Upper lobe of right lung (tissue), 1 donor: ENCODE measurements at regions not wholly inside any gene's neighbourhood (a gene's known extent, or its start where the extent isn't known, plus 50 kb on each side); places are given as distances from the start of the nearest gene placed in this dataset.
"Not testable (repeated sequence)": the region's sequence is repeated elsewhere in the genome, so short reads cannot be mapped to it uniquely, and the experiment has no call there.

Experiments used
- ATAC-seq: fragments of 200-7000 bp; cut with Tn5 transposase; one replicate; pipeline ENCODE4 v1.9.1; 2020; ENCODE audit warnings: mild to moderate bottlenecking, moderate library complexity
- DNase-seq: peaks from one replicate; pipeline ENCODE4 v3.0.0-alpha.2; 2020
- H3K27ac ChIP-seq: fragments of 200-600 bp; one replicate; pipeline ENCODE4 v1.8.0; 2022
- H3K27me3 ChIP-seq: fragments of 200-600 bp; one replicate; pipeline ENCODE4 v1.8.0; 2022; ENCODE audit warnings: mild to moderate bottlenecking
- H3K36me3 ChIP-seq: fragments of 200-600 bp; one replicate; pipeline ENCODE4 v1.8.0; 2022
- H3K4me1 ChIP-seq: fragments of 200-600 bp; one replicate; pipeline ENCODE4 v1.8.0; 2022
- H3K4me3 ChIP-seq: fragments of 200-600 bp; one replicate; pipeline ENCODE4 v1.8.0; 2022; ENCODE audit warnings: mild to moderate bottlenecking
- H3K9me3 ChIP-seq: fragments of 200-600 bp; one replicate; pipeline ENCODE4 v1.8.0; 2022
- intact Hi-C: fragments of 100-400 bp; cut with DNase I; formaldehyde crosslinking; loops from one replicate; pipeline ENCODE4 v1.11.0; 2022
- TF ChIP-seq, protein P1 (sequence below): fragments of 200-600 bp; IDR thresholded peaks from one replicate; pipeline ENCODE4 v1.8.0; 2022; ENCODE audit warnings: antibody characterized with exemption
- donor health status: DM: no; HTN: yes; CAD: no; lungs with severe emphysema.

DNA sequence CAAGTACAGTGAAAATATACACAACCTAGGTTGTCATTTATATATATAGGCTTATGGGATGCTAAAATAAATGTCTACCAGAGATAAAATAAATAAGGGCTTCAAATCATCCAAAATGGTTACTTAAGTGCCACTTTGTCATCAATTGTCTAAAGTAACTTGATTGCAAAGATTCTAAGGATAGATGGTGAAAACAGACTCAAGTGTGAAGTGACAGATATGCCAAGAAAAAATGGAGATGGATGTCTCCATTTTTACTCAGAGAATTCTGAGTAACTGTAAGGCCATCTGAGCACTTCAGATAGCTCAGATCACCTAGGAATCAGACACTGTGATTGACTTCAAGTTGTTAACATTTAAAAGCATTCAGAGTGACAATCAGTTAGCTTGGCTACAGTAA, 824.3 kb downstream of the PRELID2 start:
- ATAC-seq (no peak), DNase-seq (no peak)
- Histone ChIP-seq H3K9me3 (no peaks in the 10 kb centered on the region), H3K27ac (no peak overlapping the region), H3K4me3 (no peak overlapping the region), H3K27me3 (no peaks in the 10 kb centered on the region), H3K36me3 (no peaks in the 10 kb centered on the region), H3K4me1 (no peaks in the 10 kb centered on the region)
- TF ChIP-seq, protein P1, sequence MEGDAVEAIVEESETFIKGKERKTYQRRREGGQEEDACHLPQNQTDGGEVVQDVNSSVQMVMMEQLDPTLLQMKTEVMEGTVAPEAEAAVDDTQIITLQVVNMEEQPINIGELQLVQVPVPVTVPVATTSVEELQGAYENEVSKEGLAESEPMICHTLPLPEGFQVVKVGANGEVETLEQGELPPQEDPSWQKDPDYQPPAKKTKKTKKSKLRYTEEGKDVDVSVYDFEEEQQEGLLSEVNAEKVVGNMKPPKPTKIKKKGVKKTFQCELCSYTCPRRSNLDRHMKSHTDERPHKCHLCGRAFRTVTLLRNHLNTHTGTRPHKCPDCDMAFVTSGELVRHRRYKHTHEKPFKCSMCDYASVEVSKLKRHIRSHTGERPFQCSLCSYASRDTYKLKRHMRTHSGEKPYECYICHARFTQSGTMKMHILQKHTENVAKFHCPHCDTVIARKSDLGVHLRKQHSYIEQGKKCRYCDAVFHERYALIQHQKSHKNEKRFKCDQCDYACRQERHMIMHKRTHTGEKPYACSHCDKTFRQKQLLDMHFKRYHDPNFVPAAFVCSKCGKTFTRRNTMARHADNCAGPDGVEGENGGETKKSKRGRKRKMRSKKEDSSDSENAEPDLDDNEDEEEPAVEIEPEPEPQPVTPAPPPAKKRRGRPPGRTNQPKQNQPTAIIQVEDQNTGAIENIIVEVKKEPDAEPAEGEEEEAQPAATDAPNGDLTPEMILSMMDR: no peak
- intact Hi-C loops: no loop called here

DNA sequence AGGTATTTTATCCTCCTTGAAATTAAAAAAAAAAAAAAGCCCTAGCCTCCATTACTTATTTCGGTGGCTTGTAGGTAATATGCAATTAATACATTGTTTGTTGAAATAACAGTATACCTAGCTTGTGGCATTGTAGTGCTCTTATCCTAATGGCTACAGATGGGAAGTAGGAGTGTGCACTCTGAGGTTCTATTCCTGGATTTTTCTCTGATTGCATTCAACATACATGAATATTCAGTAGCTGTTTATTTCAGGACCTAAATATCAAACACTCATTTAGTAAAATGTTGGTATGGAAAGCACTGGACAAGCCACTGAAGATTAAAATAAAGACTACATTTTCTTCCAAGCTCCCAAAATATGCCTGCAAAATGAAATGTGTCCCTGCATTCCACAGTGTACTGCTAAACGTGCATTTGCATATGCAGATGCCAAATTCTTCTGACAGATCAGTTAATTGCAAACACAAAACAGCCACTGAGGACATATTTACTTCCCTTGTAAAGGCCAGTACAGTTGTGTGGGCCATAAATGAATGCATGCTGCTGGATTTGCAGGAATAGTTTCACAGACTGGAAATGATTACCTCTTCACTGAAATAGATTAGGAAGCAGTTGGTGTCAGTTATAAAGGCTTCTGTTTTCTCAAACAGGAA, 826.1 kb downstream of the PRELID2 start:
- H3K4me1 ChIP-seq: no peaks in the 10 kb centered on the region
- no peaks in the 10 kb centered on the region for H3K27me3 ChIP-seq
- H3K36me3 ChIP-seq: no peaks in the 10 kb centered on the region
- H3K4me3 ChIP-seq: no peak overlapping the region
- H3K27ac ChIP-seq: no peak overlapping the region
- intact Hi-C loops: no loop called here
- TF ChIP-seq, protein P1: no peak
- ATAC-seq: no peak
- H3K9me3 ChIP-seq: no peaks in the 10 kb centered on the region
- DNase-seq: no peak

DNA sequence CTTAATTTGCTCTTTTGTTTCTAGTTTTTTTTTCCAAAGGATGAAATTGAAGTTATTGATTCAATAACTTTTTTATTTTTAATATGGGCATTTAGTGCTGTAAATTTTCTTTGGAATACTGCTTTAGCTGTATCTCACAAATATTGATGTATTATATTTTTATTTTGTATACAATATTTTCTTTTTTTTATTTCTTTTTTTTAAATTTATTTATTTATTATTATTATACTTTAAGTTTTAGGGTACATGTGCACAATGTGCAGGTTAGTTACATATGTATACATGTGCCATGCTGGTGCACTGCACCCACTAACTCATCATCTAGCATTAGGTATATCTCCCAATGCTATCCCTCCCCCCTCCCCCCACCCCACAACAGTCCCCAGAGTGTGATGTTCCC, 823.7 kb downstream of the KCTD16 start:
- H3K27me3 ChIP-seq, DNase-seq, intact Hi-C loops, H3K36me3 ChIP-seq, H3K9me3 ChIP-seq, H3K4me1 ChIP-seq, H3K4me3 ChIP-seq, H3K27ac ChIP-seq, ATAC-seq: not testable (repeated sequence)

DNA sequence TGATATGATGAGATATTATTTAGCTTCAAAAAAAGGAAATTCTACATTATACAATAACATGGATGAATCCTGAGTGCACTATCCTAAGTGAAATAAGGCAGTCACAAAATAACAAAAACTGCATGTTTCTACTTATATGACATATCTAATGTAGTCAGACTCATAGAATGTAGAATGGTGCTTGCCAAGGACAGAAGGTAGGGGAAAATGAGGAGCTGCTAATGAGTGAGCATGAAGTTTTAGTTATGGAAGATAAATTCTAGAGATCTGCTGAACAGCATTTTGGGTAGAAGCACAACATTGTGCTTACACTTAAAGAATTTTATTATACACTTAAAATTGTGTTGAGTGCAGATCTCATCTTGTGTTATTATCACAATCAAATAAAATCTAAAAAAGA, 812.4 kb downstream of the KCTD16 start:
- Histone ChIP-seq H3K4me3 (no peak overlapping the region), H3K36me3 (no peaks in the 10 kb centered on the region), H3K9me3 (no peaks in the 10 kb centered on the region), H3K27me3 (no peaks in the 10 kb centered on the region), H3K4me1 (no peaks in the 10 kb centered on the region), H3K27ac (no peak overlapping the region)
- intact Hi-C loops: no loop called here
- ATAC-seq (no peak), DNase-seq (no peak)
- TF ChIP-seq, protein P1: no peak

DNA sequence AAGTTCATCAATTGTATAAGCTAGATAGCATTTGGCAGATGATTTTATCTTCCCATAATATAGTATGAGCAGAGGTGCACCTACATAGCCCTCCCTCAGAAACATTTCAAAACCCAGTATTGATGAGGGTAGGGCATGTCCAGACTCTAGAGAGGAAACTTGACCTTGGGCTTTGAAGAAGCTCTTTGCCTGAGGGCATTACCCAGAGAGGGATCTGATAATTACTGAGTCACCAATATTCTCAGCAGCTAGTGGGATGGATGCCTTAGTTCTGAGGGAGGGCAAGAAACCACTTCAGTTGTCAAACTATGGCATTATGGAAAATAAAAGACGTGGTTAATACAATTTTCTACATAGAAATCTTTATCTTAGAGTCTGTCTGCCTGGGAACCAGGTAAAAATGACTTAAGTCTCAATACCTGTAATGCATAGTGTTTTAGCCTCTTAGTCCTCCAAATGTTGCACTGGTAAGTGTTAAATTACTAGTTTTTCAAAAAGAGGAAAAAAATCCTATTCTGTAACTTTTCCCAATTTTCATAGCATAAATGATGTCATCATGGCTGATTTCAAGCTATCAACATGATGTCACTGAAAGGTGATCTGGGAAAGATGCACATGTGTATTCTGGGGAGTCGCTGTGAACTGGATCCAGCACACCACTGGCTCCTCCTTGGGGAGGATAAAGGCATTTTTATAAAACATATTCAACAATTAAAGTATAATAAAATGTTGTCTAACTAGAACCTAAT, 809.0 kb downstream of the KCTD16 start:
- TF ChIP-seq, protein P1: no peak
- intact Hi-C loops: no loop called here

DNA sequence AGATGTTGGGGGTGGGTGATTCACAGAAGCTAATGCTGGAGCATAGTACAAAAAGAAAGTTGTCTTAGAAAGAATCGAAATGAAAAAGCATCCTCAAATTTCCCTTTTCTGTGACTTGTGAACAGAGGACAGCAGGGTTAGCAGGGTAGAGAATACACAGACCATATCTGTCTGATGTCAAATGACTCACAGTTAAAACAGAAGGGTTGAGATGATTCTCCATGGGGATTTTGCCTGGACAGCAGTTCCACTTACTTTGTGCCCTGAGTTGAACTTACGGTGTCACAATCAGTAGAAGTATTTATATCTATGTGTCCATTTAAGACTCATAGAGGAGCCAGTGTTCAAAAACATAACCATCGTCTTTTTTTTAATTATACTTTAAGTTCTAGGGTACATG, 801.6 kb downstream of the KCTD16 start:
- Histone ChIP-seq H3K4me3 (no peak overlapping the region), H3K36me3 (no peaks in the 10 kb centered on the region), H3K4me1 (no peaks in the 10 kb centered on the region), H3K27me3 (no peaks in the 10 kb centered on the region), H3K9me3 (no peaks in the 10 kb centered on the region), H3K27ac (no peak overlapping the region)
- intact Hi-C loops: no loop called here
- TF ChIP-seq, protein P1: no peak
- DNase-seq (no peak), ATAC-seq (no peak)

More for the DNA sequence above, 809.0 kb downstream of the KCTD16 start:
- Histone ChIP-seq H3K27ac (no peak overlapping the region), H3K9me3 (no peaks in the 10 kb centered on the region), H3K36me3 (no peaks in the 10 kb centered on the region), H3K27me3 (no peaks in the 10 kb centered on the region), H3K4me3 (no peak overlapping the region), H3K4me1 (no peaks in the 10 kb centered on the region)
- DNase-seq: no peak
- no peak for ATAC-seq
